HG03039 (cell line): ENCODE measurements at regions not wholly inside any gene's neighbourhood (a gene's known extent, or its start where the extent isn't known, plus 50 kb on each side); places are given as distances from the start of the nearest gene placed in this dataset.
"Not testable (repeated sequence)": the region's sequence is repeated elsewhere in the genome, so short reads cannot be mapped to it uniquely, and the experiment has no call there.

Source experiments
- ATAC-seq: cut with Tn5 transposase; IDR thresholded peaks from one replicate; pipeline ENCODE4 v1.9.1; 2021; ENCODE audit warnings: mild to moderate bottlenecking, moderate library complexity; ENCODE audit not compliant: unreplicated experiment

DNA sequence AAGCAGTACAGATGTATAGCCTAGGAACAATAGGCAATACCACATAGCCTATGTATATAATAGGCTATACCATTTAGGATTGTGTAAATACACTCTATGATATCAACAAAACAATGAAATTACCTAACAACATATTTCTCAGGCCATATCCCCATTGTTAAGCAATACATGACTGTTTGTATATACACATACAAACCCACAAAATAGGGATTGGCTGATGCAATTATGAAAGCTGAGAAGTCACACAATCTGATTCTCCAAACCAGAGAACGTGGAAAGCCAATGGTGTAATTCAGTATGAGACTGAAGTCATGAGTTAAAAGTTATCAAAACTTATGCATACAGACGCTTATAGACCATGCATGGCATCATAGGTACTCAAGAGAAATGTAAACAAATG, 700.1 kb upstream of the RAG2 start:
- no peak for ATAC-seq

DNA sequence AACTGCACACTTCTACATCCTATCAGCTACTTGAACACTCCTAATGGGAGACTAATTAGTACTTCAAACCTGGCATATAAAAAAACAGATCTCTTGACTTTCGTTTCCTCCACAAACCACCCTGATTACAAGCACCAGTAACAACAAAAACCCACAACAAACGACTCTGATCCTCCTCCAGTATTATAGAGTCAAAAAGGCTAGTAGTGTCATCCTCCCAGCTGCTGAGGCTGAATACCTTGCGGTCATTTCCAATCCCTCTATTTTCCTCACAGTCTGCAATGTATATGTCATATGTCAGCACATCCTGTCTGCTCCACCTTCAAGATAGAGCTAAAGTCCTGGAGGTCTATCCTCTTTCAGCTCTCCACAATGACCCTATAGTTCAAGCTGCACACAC, 688.9 kb upstream of the RAG2 start:
- no peak for ATAC-seq

DNA sequence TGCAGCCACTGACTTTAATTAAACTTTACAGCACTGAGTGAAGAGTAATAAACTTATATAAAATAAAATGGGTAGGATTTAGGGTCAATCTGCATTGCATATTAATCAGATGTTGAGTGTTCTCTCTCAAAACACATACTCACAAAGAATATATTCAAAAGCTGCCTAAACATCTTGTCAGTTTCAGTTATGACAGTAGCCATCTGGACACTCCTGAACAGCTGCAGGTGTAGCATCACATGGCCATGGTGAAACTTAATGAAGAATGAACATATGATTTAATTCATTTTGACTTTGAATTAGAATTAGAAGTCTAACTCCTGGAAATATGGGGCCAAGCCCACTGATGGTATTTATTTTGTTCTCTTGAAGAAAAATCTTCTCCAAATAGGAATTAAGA, 684.3 kb upstream of the RAG2 start:
- no peak for ATAC-seq

DNA sequence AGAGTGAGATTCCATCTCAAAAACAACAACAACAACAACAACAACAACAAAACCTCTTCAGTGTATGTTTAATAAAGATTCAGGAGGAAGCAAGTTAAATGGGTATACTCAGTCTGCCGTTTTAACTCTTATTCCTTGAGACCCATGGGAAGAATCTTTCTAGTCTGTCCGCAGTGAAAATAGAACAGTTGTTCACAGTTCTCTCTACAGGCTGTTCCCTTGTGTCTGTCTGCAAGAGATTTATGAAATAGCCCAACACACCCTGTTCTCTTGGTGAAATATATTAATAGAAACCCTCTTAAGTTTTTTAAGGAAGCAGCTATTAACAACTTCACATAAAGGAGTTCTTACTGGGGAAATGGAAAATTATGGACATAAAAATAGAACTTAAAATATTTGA, 682.2 kb upstream of the RAG2 start:
- no peak for ATAC-seq

DNA sequence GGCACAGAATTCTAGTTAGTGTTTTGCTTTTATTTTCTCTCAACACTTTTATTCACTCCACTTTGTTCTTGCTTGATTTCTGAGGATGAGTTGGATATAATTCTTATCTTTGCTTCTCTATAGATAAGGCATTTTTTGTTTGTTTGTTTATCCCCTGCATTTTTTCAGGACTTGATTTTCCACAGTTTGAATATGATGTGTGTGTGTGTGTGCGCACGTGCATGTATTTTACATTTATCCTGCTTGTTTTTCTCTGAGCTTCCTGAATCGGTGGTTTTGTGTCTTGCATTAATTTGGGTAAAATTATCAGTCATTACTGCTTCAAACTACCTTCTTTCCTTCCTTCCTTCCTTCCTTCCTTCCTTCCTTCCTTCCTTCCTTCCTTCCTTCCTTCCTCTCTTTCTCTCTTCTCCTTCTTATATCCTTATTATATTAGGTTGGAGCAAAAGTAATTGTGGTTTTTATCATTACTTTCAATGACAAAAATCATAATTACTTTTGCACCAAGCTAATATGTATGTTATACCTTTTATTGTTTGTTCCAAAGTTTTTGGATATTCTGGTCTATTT, 679.9 kb upstream of the RAG2 start:
- ATAC-seq = no peak

DNA sequence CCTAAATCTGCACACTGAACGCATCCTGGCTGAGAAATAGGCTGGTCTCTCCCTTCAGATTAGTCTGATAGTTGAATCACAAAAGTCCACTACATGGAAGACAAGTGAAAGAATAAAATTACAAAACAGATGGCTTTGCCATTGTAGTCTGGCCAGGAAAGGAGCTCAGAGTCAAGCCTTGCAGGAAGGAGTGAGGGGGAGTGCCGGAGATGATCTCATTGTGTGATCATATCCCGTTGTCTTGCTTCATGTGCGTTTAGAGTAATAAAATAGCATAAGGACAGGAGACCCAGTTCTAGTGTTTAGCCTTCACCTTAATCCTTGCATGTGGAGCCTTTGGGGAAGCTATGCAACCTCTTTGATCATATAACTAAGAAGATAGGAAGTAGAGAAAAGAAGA, 666.7 kb upstream of the RAG2 start:
- no peak for ATAC-seq

DNA sequence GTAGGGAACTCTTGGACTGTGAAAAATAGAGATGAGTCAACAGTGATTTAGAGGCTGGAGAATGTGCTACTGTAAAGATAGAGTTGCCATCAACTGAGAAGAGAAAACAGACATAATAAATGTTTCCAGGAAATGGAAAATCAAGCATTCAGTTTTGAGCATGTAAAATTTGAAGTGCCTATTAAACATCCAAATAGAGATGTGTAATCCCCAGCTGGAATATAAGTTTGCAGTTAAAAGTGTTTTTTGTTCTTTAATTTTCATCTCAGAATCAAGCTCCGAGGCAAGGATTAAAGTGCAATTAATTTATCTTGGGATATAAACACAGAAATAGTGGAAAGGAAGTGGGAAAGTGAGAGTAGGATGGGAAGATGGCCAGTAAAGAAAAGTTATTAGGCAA, 666.0 kb upstream of the RAG2 start:
- no peak for ATAC-seq

DNA sequence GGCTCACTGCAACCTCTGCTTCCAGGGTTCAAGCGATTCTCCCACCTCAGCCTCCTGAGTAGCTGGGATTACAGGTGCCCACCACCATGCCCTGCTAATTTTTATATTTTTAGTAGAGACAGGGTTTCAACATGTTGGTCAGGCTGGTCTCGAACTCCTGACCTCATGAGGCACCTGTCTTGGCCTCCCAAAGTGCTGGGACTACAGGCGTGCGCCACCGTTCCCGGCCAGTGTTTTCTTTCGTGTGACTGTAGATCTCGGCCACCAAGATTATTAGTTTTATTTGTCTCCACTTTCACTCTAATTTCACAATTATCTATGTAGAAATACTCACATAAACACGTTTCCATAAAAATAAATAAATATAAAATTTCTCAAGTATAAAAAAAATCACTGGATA, 665.4 kb upstream of the RAG2 start:
- not testable (repeated sequence) for ATAC-seq

DNA sequence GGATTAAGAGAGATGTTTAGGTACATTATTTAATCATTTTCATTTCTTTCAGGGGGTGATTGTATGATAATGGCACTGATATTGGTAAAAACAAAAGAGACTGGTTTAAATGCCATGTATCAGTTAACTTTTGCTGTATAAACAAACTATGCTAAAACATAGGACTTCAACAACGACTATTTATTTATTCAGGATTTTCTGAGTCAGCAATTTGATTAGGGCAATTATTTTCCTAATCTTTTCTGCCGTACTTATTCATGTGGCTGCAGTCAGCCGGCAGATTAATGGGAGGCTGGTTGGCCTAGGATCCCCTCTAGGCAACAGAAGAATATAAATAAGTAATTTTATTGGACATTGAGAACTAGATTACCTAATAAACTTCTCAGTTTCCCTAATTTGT, 661.7 kb upstream of the RAG2 start:
- no peak for ATAC-seq

DNA sequence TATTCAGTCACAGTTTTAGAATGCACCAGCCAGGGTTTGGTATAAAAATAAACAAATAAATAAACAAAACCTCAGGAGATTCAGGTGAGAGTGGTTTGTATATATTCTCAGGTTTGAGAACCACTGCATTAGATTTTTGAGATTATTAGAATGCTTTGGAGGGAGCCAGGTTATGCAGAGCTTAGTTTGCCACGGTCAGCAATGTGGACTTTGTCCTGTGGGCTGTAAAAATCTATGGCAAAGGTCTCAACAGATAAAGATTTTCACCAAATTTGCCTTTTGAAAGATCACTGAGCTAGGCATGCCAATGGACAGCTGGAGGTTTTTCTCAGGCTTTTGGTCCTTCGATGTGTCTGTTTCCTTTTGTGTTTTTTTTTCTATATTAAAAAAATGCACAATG, 650.1 kb upstream of the RAG2 start:
- ATAC-seq = no peak

DNA sequence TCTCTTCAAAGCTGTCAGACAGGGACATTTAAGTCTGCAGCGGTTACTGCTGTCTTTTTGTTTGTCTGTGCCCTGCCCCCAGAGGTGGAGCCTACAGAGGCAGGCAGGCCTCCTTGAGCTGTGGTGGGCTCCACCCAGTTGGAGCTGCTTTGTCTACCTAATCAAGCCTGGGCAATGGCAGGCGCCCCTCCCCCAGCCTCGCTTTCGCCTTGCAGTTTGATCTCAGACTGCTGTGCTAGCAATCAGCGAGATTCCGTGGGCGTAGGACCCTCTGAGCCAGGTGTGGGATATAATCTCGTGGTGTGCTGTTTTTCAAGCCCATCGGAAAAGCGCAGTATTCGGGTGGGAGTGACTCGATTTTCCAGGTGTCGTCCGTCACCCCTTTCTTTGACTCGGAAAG, 648.1 kb upstream of the RAG2 start:
- ATAC-seq = not testable (repeated sequence)

DNA sequence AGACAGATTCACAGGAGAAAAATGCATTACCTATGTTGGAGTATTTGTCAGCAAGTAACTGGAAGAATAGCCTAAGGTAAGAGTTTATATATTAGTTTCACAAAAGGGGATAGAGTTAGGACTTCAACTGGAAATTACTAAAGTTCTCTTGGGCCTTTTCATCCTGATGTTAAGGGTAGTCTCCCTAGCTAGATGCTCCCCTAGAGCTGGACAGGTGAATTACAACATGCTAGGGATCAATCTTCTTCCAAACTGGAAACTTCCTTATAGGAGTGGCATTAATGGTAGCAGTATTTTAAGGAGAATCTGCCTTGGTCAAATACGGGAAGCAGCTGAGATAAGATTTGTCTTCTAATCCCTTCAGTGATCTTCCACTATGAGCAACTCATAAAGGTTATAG, 632.8 kb upstream of the RAG2 start:
- no peak for ATAC-seq

DNA sequence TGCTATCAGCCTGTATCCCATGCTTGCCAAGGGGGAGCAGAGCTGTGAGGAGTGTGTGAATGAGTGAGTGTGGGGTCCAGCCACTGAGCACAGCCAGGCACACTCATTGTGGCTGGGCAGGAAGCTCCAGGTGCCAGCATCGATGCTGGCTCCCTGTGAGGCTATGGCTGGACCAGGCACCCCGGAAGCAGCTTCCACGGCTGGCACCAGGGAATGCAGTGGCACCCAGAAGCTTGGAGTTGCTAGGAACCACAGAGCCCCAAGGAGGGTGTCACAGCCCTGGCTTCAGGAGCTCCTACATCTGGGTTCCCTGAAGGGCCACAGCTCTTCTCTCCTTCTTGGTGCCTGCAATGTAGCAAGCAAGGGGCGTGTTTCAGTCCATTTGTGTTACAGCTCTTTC, 625.9 kb upstream of the RAG2 start:
- no peak for ATAC-seq

DNA sequence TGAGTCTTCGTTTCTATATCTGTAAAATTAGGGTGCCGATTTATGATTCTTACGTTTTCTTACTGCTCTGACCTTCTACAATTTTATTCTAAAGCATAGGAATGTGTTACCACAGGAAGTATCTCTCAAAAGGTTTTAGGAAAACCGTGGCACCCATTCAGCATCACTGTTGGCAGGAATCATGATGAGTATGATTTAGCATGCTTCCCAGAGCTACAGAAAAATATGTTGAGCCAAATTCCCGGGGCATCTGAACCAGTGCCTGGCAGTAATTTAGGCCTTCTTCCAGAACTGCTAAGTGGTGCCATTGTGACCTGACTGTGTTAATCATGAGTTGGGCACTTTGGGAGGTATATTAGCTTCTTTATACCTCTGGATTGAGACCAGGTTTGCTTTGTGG, 605.0 kb upstream of the RAG2 start:
- no peak for ATAC-seq

DNA sequence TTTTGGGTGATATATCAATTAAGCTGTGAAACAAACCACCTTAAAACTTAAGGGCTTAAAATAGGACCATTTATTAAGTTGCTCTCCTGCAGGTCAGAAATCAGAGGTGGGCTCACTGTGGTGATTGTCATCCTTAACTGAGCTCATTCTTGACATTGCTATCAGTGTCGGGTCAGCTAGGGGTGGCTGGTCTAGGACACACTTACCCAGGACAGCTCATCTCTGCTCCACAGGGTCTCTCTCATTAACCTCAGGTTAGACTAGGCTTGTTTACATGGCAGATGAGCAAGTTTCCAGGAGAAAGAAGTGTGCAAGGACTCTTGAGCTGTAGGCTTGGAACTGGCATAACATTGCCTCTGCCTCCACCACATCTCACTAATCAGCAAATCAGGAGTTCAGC, 601.0 kb upstream of the RAG2 start:
- ATAC-seq = no peak

DNA sequence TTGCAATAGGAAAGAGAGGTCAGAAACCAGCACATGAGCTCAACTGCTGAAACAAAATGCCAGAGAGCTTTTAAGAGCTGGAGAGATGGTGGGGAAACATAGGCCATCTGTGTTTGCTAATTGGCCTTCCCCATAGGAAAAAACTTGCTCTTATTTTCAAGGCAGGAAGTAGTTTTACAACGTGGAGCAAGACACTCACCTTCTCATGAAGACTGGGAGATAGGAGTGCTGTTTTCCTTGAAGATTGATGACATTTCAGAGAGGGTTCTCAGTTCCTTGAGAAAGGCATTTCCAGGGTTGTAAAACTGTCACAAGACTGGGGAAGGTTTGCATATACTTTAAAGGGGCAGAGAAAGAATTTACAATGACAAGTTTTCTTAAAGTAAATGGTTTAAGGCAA, 586.3 kb upstream of the RAG2 start:
- no peak for ATAC-seq

DNA sequence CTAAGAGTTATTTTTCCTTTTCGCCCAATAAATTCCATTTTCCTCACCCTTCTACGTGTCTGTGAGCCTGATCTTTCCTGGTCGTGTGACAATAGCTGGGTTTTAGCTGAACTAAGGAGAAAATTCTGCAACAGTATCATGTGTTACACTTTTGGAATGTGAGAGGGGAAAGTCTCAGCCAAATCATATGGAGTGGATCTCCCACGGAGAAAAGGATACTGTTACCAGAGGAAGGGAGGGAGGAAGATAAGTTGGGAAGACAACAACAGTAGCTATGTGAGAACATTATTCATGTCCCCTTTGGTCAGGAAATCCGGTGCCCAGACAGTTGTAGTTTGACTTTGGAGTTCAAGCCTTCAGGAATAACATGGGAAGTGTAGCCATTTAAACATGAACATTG, 584.0 kb upstream of the RAG2 start:
- ATAC-seq = no peak

DNA sequence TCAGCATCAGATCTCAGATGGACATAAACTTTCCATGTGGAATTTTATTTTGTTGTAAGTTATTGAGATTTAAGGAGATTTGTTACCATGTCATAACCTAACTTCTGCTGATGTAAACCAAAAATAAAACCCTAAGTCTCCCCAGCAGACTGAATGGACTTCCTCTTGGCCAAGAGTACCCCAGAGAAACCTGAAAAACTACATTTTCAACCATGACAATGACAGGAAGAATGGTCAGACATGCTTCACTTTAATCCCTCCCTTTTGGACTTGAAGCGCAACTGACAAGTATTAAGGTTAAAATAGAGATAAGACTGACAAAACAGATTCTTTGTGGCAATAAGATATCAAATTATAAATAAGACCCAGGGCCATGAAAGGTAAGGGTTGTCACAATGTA, 579.7 kb upstream of the RAG2 start:
- no peak for ATAC-seq

DNA sequence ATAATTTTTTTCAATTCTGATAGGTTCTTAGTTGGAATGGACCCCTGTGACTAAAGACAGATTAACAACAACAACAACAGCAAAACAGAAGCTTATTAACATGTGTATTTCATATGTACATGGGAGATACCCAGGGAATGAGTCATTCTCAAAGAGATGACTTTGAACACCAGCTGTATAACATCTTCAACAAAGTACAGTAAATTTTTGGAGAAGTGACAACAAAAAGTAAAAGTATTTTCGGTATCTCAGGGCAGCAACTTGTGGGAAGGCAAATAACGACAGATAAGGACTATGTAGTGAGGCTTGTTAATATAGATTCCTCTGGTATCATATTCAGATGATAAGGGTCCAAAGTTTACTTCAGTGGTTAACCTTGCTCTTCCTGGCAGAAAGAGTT, 573.4 kb upstream of the RAG2 start:
- ATAC-seq = no peak

DNA sequence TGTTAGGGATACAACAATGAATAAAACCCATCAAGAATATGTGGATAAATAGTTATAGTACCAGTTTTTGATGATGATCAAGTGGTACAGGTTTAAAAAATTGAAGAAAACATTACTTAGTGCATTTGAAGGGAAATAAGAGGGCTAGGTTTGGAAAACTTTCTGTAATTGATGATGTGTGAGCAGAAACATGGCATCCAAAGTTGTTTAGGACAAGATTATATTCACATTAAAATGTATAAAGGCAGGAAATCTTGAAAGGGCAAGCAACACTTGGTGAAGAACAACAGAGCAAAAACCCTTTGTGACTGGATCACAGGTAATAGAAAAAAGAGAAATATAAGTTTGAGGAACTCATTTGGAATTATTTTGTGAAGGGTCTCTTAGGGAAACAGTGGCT, 572.3 kb upstream of the RAG2 start:
- ATAC-seq = no peak

DNA sequence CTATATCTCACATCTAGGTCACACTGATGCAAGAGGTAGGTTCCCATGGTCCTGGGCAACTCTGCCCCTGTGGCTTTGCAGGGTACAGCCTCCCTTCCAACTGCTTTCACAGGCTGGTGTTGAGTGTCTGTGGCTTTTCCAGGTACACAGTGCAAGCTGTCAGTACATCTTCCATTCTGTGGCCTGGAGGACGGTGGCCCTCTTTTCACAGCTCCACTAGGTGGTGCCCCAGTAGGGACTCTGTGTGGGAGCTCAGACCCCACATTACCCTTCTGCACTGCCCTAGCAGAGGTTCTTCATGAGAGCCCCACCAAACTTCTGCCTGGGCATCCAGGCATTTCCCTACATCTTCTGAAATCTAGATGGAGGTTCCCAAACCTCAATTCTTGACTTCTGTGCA, 547.4 kb upstream of the RAG2 start:
- ATAC-seq = not testable (repeated sequence)

DNA sequence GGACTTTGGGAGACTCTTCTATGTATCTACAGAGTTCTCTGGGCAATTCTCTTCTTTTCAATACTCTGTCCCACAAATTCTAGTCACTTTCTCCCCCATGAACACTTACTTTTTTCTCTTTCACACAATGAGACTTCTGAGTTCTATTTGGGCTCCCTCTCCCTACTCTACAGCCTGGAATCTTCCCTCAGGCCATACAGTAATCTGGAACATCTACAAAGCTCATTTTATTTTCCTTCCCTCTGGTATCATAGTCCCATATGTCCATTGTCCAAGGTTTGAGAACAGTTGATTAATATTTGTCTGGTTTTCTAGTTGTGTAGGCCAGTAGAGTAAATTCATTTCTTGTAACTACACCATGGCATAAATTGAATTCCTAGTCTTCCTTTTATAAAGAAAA, 544.6 kb upstream of the RAG2 start:
- no peak for ATAC-seq

DNA sequence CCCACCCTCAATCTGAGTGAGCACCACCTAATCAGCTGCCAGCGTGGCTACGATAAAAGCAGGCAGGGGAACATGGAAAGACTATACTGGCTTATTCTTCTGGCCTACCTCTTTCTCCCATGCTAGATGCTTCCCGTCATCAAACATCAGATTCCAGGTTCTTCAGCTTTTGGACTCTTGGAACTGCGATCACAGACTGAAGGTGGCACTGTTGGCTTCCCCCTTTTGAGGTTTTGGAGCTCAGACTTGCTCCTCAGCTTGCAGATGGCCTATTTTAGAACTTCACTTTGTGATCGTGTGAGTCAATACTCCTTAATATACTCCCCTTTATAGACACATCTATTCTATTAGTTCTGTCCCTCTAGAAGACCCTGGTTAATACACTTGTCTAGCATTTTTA, 543.7 kb upstream of the RAG2 start:
- no peak for ATAC-seq

DNA sequence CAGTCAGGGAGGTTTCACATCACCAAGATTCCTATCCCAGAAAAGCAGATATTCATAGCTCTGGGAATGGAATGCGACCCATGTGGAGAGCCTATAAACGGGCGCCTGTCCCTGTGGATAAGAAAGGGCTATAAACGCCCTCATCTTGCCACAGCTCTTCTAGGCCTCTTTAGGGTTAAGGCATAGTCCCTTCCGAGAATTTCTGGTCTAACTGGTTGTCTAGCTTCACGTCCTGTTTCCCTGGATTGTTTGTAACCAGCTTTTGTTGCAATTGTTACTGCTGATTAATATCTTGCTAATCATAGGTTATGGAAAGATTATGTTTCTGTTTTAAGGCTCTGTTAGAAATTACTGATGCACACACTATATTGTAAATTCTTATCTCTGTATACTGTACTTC, 537.6 kb upstream of the RAG2 start:
- ATAC-seq = not testable (repeated sequence)
